Left ventricle myocardium superior (tissue), 1 donor: ENCODE measurements at regions not wholly inside any gene's neighbourhood (a gene's known extent, or its start where the extent isn't known, plus 50 kb on each side); places are given as distances from the start of the nearest gene placed in this dataset.
"Not testable (repeated sequence)": the region's sequence is repeated elsewhere in the genome, so short reads cannot be mapped to it uniquely, and the experiment has no call there.

Experiments
- ATAC-seq: fragments of 200-7000 bp; cut with Tn5 transposase; one replicate; pipeline ENCODE4 v1.9.1; 2020; ENCODE audit warnings: mild to moderate bottlenecking, moderate library complexity
- DNase-seq: peaks from one replicate; pipeline ENCODE4 v3.0.0-alpha.2; 2020
- intact Hi-C: fragments of 100-400 bp; cut with micrococcal nuclease; formaldehyde crosslinking; loops from one replicate; pipeline ENCODE4 v1.11.0; 2022
- donor health status: DM: no; HTN: yes; CAD: no; lungs with severe emphysema.

- intact Hi-C loops, ATAC-seq, DNase-seq: not testable (repeated sequence)
Observed at GRCh38 chr11:91483956-91484355, 740.7 kb upstream of the FAT3 start.

DNA sequence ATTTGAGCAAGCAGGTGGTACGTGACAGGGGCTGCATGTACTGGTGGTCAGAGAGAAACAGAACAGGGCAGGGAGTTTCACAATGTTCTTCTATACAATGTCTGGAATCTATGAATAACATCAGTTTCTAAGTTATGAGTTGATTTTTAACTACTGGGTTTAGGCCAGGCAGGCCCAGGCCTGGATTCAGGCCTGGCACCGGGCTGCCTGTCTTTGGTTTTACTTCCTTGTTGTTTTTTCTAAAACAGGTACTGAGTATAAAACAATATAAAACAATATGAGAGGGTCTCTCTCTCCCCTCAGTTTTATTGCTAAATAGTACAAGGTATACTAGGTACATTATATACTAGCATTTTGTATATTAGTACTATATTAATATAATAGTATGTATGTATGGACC, 742.7 kb upstream of the FAT3 start:
- DNase-seq, ATAC-seq, intact Hi-C loops: not testable (repeated sequence)

GRCh38 chr11:91470656-91471055, 754.0 kb upstream of the FAT3 start:
- no peak for DNase-seq
- ATAC-seq, result no peak
- intact Hi-C loops, result no loop called here

GRCh38 chr11:91459840-91460239, 764.8 kb upstream of the FAT3 start:
- ATAC-seq (no peak), DNase-seq (no peak)
- intact Hi-C loops, result no loop called here

DNA sequence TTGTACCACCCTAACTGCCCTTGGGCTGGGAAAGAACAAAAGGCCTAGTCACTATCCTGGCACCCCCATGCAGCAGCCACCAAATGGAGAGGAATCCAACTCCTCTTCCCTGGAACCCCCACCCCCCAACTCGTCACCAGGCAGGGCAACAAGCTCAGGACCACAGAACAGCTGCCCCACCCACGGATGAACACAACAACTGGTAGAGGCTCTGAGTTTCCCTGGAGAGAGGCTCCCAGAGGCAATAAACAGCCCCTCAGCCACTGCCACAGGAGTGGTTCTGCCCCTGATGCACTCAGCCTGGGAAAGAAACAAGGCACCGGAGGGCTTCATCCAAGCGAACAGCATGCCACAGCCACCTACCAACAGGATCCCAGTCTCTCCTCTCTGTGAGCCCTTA, 778.4 kb upstream of the FAT3 start:
- no peak for DNase-seq
- intact Hi-C loops, result no loop called here
- ATAC-seq, result no peak

DNA sequence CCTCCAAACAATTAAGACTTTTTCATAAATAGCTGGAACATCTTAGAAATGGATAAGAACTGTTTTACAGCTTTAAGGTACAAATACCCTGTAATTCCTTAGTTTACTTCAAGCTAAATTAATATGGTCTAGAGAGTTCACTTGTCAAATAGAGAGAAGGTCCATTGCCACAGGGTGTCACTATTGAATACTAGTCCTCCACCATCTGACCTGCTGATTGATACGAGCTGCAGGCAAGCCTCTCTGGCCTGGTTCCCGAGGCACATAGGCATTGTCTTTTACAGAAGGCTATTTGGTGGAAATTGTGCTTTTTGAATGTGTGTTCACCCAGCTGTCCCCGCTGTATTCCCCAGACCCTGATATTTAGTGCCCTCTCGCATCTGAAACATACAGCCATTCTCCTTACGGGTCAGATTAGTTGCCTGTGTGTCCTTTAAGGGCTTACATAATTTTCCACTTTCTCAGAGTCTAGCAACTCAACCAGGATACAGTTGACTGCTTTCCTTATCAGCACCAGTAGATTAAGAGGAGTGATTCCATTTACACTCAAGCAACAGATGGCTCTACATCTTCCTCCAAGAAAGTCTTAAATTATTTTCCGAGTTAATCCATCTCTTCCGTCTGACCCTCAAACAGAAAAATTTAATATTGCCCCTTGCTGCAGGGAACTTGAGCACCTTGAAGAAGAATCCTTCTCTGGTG, 788.8 kb upstream of the FAT3 start:
- DNase-seq (no peak), ATAC-seq (no peak)
- intact Hi-C loops, result no loop called here

DNA sequence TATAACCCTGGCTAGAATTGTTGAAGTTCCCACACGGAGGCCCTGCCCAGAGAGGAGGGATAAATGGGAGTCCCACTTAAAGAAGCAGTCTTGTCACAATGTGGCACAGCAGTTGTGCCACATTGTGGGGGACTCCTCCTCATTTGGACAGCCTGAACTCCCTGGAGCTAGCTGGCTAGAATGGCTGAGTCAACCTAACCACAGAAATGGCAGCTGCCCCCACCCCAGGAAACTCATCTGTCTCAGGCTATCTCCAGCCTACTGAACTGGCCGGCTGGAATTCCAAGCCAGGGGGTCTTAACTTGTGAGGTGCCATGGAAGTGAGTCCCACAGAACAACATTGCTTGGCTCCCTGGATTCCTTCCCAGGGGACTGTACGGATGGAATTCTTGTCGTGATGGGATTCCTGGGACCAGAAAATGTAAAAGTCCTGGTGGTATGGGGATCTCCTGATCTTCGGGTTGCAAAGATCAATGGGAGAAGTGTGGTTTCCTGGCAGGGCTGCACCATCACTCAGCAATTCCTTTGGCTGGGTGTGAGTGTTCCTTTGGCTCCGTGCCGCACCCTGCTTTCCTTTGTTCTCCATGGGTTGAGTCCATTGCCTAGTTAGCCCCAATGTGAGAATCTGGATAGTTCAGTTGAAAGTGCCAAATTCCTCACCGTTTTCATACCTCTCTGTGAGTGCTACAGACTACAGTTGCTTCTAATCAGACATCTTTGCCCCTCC, 791.2 kb upstream of the FAT3 start:
- no peak for DNase-seq
- ATAC-seq, result no peak
- intact Hi-C loops, result no loop called here

DNA sequence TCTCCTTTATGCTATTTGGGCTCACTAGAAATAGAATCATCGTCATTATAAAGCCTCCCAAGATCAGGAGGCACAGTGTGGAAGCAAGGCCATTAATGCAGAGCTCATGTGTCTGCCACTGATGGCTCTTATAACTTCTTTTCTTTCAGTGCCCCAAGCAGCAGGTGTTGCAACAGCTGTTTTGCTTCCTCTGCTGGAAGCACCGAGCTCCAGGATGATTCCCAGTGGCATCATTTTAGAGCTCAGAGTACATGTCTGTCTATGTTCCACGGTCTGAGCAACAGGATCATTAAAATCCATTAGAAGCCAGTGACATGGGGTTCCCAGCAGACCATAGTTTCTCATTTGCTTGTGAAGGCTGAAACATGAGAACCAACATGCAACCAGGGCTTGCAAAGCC, 803.0 kb upstream of the FAT3 start:
- DNase-seq, result no peak
- intact Hi-C loops, result no loop called here
- no peak for ATAC-seq

DNA sequence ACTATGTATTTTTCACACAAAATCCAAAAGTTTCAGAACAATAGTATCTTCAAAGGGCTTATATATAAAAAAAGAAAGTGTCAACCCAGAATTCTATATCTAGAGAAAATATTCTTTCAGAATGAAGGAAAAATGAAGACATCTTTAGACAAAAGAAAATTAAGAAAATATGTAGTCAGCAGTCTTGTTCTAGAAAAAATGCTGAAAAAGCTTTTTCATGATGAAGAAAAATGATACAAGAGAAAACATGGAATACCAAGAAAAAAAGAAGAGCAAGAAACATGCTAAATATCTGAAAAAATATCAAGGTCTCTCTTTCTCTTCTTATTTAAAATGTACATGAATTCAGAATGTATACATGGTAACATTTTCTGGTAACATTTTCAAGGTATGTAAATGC, 816.8 kb upstream of the FAT3 start:
- DNase-seq, result no peak
- no peak for ATAC-seq
- intact Hi-C loops, result no loop called here

DNA sequence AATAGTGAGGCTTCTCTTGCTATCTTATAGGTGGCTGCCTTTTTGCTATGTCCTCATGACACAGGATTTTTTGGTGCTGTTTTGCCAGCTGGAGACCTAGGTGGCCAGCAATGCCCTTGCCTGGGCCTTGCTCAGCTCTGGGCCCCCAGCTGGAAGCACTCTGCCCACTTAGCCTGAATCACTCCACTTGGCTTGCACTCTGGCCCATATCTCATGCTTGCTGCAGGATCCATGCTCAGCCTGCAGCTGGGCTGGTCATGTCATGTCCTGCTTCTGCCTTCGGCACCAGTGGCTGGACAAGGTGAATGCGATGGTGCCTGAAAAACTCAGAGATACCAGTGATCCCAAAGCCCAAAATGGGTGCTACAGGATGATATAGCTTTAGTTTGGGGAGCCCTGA, 818.6 kb upstream of the FAT3 start:
- intact Hi-C loops, result no loop called here
- DNase-seq (peak; percentile 27), ATAC-seq (peak; percentile 45)

DNA sequence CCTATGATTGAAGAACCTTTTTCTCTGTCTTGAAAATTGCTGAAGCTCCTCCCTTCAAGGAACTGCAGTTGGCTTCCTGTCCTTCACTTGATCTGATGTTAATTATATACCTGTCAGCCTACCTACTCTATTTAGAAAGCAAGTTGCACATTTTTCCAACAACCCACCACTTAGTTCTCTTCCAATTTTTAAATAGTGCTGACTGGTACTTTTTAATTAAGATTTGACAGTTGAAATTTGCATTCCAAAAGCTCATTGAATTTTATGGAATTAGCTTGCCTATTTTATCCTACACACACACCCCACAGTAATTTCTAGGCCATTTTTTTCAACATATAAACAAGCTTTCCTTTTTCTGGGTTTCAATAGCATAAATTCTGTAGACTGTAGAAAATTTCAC, 820.3 kb upstream of the FAT3 start:
- DNase-seq (no peak), ATAC-seq (no peak)
- intact Hi-C loops, result no loop called here

DNA sequence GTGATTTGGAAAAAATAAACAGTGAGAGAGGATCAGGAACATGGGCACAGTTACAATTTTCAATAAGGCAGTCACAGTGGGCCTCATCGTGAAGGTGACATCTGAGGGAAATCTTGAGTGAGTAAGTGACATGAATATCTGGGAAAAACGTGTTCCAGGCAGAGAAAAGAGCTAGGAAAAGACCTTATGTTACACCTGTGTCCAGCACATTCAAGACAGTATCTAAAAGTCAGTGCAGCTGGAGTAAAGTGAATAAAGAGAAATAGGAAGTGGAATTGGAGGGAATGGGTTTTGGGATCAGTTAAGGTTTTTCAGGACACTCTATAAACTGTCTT, 827.5 kb upstream of the FAT3 start:
- ATAC-seq (no peak), DNase-seq (no peak)
- intact Hi-C loops, result no loop called here

- no peak for ATAC-seq
- DNase-seq, result no peak
- intact Hi-C loops, result no loop called here
Observed at GRCh38 chr11:91396236-91397133, 828.1 kb upstream of the FAT3 start.

DNA sequence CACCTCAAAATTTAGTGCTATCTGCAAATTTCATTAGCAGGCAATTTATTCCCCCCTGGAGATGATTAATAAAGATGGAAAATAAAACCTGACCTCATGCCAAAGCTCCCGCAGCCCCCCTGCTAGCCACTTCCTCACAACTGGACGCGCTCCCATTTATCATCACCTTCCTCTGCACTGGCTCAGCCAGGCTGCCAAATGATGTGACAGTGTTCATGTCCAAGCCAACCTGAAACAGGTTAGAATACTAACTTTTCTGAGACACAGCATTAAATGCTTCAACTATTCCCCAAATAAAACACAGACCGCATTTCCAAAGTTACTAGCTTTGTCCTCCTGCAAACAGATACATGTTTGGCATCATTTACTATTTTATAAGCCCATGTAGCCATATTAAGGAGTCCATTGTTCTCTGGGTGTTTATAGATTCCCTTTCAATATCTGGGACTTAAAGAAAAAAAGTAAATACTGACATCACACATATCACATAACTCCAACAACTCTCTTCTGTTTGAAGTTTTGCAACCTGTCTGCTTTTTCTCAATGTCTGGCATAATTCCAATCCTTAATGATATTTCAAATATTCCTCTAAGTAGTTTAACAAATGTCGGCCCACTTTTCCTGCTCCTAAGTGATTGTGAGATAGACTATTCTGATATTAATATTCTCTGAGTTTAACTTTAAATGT, 829.7 kb upstream of the FAT3 start:
- no peak for DNase-seq
- ATAC-seq, result no peak
- intact Hi-C loops, result no loop called here

GRCh38 chr11:91394073-91394726, 830.4 kb upstream of the FAT3 start:
- ATAC-seq (no peak), DNase-seq (no peak)
- intact Hi-C loops, result no loop called here

GRCh38 chr11:91382946-91383345, 841.7 kb upstream of the FAT3 start:
- no peak for ATAC-seq
- DNase-seq, result no peak
- intact Hi-C loops, result no loop called here

DNA sequence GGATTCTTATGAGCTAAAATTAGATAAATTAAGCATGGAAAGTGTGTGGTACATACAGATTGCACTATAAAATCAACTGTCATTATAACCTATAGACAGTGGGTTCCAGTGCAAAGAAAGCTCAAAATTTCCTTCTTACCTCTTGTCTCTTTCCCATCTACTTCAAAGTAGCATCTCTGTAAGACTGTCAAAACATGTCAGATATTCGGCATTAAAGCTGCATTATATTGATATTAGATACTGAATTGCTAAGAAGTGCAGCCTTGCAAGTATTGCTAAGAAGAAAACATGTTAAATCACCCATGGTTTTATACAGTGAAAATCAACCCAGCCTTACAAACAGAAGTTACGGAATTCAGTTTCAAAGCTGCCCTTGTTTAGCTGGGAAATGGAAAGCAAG, 849.8 kb upstream of the FAT3 start:
- DNase-seq (no peak), ATAC-seq (no peak)
- intact Hi-C loops, result no loop called here

GRCh38 chr11:91373497-91373896, 851.1 kb upstream of the FAT3 start:
- DNase-seq (no peak), ATAC-seq (no peak)
- intact Hi-C loops, result no loop called here

GRCh38 chr11:91366816-91367215, 857.8 kb upstream of the FAT3 start:
- DNase-seq, result no peak
- intact Hi-C loops, result no loop called here

More at GRCh38 chr11:91366816-91367215, 857.8 kb upstream of the FAT3 start:
- ATAC-seq, result no peak
